Activated T-helper 17 cell treated with anti-CD3 and anti-CD28 coated beads, Interleukin-2, amount 50 U/mL, for 72 hours (primary cell): ENCODE measurements at regions not wholly inside any gene's neighbourhood (a gene's known extent, or its start where the extent isn't known, plus 50 kb on each side); places are given as distances from the start of the nearest gene placed in this dataset.
A peak's percentile ranks its signal among the peaks of the same experiment; 100 is the strongest.

ENCODE experiments used
- ATAC-seq: fragments of 150-1000 bp; cut with Tn5 transposase; replicated peaks from 2 replicates; pipeline ENCODE4 v1.10.0; 2021; ENCODE audit warnings: mild to moderate bottlenecking, moderate library complexity
- H3K27ac Mint-ChIP-seq: one replicate; pipeline ENCODE4 v1.8.0; 2022; ENCODE audit warnings: mixed read lengths
- H3K27me3 Mint-ChIP-seq: one replicate; pipeline ENCODE4 v1.8.0; 2022; ENCODE audit warnings: mixed read lengths
- H3K36me3 Mint-ChIP-seq: one replicate; pipeline ENCODE4 v1.8.0; 2022; ENCODE audit warnings: low read depth, mild to moderate bottlenecking, mixed read lengths
- H3K4me1 Mint-ChIP-seq: one replicate; pipeline ENCODE4 v1.8.0; 2022; ENCODE audit warnings: mixed read lengths
- H3K4me3 Mint-ChIP-seq: one replicate; pipeline ENCODE4 v1.8.0; 2022; ENCODE audit warnings: mild to moderate bottlenecking, mixed read lengths
- H3K9me3 Mint-ChIP-seq: one replicate; pipeline ENCODE4 v1.8.0; 2022; ENCODE audit warnings: mixed read lengths

- no peaks in the 10 kb centered on the region for H3K27me3 Mint-ChIP-seq
- no peak overlapping the region for H3K4me3 Mint-ChIP-seq
- no peak overlapping the region for H3K27ac Mint-ChIP-seq
- H3K36me3 Mint-ChIP-seq: no peaks in the 10 kb centered on the region
- ATAC-seq: no peak
- no peaks in the 10 kb centered on the region for H3K4me1 Mint-ChIP-seq
- H3K9me3 Mint-ChIP-seq: peaks cover 16% of the 10 kb centered on the region
Measured at GRCh38 chr6:126264265-126264664, 75.7 kb upstream of the CENPW start.

GRCh38 chr6:126266664-126267063, 73.3 kb upstream of the CENPW start:
- Mint-ChIP-seq H3K36me3 (no peaks in the 10 kb centered on the region), H3K4me3 (no peak overlapping the region), H3K27ac (no peak overlapping the region), H3K9me3 (peaks cover 3% of the 10 kb centered on the region), H3K4me1 (no peaks in the 10 kb centered on the region), H3K27me3 (no peaks in the 10 kb centered on the region)
- ATAC-seq: no peak

GRCh38 chr6:126267626-126268025, 72.3 kb upstream of the CENPW start:
- peak overlapping the region; percentile 47 for H3K27ac Mint-ChIP-seq
- no peaks in the 10 kb centered on the region for H3K4me1 Mint-ChIP-seq
- no peak for ATAC-seq
- H3K27me3 Mint-ChIP-seq: no peaks in the 10 kb centered on the region
- H3K4me3 Mint-ChIP-seq: no peak overlapping the region
- H3K9me3 Mint-ChIP-seq: no peaks in the 10 kb centered on the region
- H3K36me3 Mint-ChIP-seq: no peaks in the 10 kb centered on the region

GRCh38 chr6:126268092-126268491, 71.8 kb upstream of the CENPW start:
- no peak for ATAC-seq
- Mint-ChIP-seq H3K27me3 (no peaks in the 10 kb centered on the region), H3K4me1 (no peaks in the 10 kb centered on the region), H3K9me3 (no peaks in the 10 kb centered on the region), H3K36me3 (no peaks in the 10 kb centered on the region), H3K27ac (peak overlapping the region; percentile 47), H3K4me3 (no peak overlapping the region)

- no peak for ATAC-seq
- no peaks in the 10 kb centered on the region for H3K36me3 Mint-ChIP-seq
- no peak overlapping the region for H3K27ac Mint-ChIP-seq
- no peaks in the 10 kb centered on the region for H3K9me3 Mint-ChIP-seq
- no peaks in the 10 kb centered on the region for H3K27me3 Mint-ChIP-seq
- no peak overlapping the region for H3K4me3 Mint-ChIP-seq
- no peaks in the 10 kb centered on the region for H3K4me1 Mint-ChIP-seq
Measured at GRCh38 chr6:126280287-126280686, 59.6 kb upstream of the CENPW start.

DNA sequence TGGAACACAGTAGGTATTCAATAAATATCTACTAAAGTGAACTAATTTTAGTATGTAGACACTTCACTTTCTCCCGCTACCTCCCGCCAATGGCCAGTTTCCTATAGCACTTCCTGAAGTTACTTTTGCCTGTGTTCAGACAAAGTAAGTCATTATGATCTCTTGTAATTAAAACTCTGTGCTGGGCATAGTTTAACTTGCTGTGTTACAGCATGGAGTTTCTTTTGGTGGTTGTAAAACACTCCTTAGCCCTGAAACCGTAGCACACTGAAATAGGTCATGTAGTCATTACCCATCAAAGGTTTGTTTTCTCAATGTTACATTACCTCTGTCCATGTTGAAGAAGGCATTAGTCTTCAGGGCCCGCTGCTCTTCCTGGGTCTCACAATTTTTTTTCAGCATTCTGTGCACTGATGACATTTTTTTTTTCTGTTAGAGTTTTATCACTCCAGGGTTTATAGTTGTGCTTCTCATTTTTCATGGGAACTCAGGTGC, 54.0 kb upstream of the CENPW start:
- Mint-ChIP-seq H3K27ac (no peak overlapping the region), H3K27me3 (no peaks in the 10 kb centered on the region), H3K4me1 (no peaks in the 10 kb centered on the region), H3K4me3 (no peak overlapping the region), H3K36me3 (no peaks in the 10 kb centered on the region), H3K9me3 (no peaks in the 10 kb centered on the region)
- ATAC-seq: no peak
